NCI-H345 treated with DMSO at 0.1 percent for 48 hours (cell line): ENCODE measurements at regions not wholly inside any gene's neighbourhood (a gene's known extent, or its start where the extent isn't known, plus 50 kb on each side); places are given as distances from the start of the nearest gene placed in this dataset.
"Not testable (repeated sequence)": the region's sequence is repeated elsewhere in the genome, so short reads cannot be mapped to it uniquely, and the experiment has no call there.

Source experiments
- DNase-seq: peaks from one replicate; lab custom pipeline; 2025; ENCODE audit not compliant: unreplicated experiment; lab: John Stamatoyannopoulos, UW

DNA sequence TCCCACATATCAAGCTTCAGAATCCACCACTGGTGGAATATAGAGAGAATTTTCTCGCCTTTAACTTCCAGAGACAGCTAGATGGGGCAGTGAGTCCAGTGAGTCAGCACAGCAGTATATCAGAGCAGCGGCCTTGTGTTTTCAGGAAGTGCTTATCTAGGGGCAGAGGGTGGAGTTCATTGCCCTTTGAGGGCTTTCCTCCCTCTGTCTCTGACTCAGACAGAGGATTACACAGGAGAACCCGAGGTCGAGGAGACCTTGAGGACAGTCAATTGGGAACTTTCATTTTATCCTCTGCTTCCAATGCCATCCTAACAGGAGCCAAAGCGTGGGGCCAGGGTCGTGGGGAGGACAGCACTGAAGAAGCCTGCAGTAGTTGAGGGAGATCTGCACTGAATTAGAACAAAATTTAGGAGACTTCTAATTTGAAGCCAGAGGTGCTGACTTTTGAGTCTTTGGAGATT is 109.6 kb upstream of the UMPS start:
- no peak for DNase-seq

- no peak for DNase-seq
Measured at GRCh38 chr3:124621498-124621897, 108.8 kb upstream of the UMPS start.

GRCh38 chr3:124625074-124625473 is 105.2 kb upstream of the UMPS start:
- no peak for DNase-seq

DNA sequence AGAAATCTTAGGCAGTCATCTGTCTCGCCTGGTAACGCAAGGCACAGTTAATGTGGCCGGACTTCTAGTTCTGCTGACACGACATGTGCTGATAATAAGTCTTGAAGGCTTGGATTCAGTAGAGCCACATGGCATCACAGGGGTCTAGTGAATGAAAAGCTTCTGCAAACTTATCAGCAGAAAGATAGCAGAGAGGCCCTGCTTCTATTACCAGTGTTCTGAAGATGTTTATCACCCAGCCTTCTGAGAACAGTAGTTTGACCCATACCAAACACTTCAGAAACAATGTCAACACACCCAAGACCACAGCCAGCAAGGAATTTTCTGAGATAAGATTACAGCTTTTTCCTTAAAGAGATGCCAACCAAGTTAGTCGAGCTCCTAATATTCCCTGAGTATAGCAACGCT is 102.7 kb upstream of the UMPS start:
- no peak for DNase-seq

DNA sequence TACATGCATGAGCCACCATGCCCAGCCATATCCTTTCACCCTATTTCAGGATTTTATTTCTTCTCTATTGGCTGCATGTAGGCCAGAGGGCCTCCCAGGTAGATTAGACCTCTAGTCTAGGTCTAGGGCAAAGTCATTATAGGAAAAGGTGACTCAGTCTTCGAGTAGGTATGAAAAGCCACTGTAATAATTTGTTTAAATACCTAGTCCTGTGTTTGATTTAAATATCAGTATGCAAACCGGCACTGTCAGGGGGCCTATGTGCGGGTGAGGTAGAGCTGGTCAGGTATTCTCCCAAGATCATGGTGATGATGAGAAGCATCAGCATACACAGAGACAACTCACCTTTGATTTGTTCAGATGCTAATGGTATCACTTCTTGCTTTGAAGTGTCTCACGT is 101.4 kb upstream of the UMPS start:
- DNase-seq: no peak

- no peak for DNase-seq
Measured at GRCh38 chr3:124629497-124629896, 100.8 kb upstream of the UMPS start.

- DNase-seq: no peak
Measured at GRCh38 chr3:124630960-124631359, 99.3 kb upstream of the UMPS start.

DNA sequence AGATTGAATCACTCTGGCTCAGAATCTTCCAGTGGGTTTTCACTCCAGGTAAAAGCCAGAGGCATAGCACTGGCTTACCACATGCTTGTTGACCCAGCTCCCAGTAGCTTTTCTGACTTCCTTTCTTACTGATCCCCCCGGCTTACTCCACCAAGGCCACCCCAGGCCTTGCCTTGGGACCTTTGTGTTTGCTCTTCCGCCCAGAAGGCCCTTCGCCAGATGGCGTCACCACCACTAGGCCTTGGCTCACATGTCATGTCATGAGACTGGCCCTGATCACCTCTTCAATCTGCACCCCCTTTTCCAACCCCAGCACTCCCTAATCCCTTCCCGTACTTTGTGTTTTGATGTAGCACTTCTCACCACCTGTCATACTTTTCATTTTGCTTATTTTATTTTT is 98.5 kb upstream of the UMPS start:
- DNase-seq: no peak

DNA sequence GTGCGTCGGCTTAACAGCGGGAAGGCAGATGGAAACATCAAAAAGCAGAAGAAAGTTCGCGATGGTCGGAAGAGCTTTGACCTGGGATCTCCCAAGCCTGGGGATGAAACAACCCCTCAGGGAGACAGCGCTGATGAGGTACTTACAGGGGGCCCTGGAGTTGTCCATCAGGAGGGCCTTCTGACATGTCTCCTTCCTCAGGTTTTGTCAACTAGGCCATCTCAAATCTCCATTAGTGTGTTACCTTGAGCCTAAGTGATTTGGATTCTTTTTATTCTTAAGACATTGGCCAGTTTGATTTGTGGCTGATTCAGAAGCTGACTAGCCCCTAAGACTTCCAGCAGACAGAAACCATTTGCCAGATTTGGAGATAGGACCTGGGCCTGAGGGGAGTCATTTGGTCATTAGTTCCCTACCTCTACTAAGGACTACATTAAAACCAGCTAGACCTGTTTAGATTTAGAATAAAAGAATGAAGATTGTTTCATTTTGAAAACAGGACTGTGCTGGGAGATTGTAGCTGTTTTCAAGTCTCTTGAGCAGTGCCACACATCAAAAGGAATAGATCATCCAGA is 97.6 kb upstream of the UMPS start:
- DNase-seq: no peak

DNA sequence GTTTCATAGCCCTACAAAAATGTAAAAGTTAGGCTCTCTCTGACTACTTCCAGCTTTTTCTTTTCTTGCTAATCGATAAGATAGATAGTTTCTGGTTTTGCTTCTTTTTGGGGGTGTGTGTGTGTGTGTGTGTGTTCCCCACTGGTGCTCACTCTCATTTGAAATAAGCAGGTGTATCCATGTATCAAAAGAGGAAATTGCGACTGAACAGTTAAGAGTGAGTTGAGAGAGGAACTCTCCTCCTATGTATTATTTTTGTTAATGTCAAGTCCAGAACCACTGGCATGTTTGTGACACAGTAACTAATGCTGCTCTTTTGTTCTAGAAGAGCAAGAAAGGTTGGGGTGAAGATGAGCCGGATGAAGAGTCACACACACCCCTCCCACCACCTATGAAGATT is 96.7 kb upstream of the UMPS start:
- DNase-seq: no peak

- DNase-seq: no peak
Measured at GRCh38 chr3:124634210-124635168, 95.8 kb upstream of the UMPS start.

- no peak for DNase-seq
Measured at GRCh38 chr3:124635169-124635539, 95.1 kb upstream of the UMPS start.

- DNase-seq: no peak
Measured at GRCh38 chr3:124636101-124636862, 94.0 kb upstream of the UMPS start.

- no peak for DNase-seq
Measured at GRCh38 chr3:124636863-124637296, 93.4 kb upstream of the UMPS start.

GRCh38 chr3:124639406-124640237 is 90.6 kb upstream of the UMPS start:
- DNase-seq: no peak

- no peak for DNase-seq
Measured at GRCh38 chr3:124640635-124641306, 89.5 kb upstream of the UMPS start.

- no peak for DNase-seq
Measured at GRCh38 chr3:124643453-124643852, 86.8 kb upstream of the UMPS start.

- DNase-seq: not testable (repeated sequence)
Measured at GRCh38 chr3:124646186-124646585, 84.1 kb upstream of the UMPS start.

GRCh38 chr3:124648551-124648950 is 81.7 kb upstream of the UMPS start:
- no peak for DNase-seq

- DNase-seq: no peak
Measured at GRCh38 chr3:124650798-124651197, 79.5 kb upstream of the UMPS start.
